HG03571 (cell line): ENCODE measurements at regions not wholly inside any gene's neighbourhood (a gene's known extent, or its start where the extent isn't known, plus 50 kb on each side); places are given as distances from the start of the nearest gene placed in this dataset.

Source experiments
- ATAC-seq: cut with Tn5 transposase; IDR thresholded peaks from one replicate; pipeline ENCODE4 v1.9.1; 2021; ENCODE audit not compliant: unreplicated experiment

- no peak for ATAC-seq
These were observed 50.8 kb upstream of the SLC39A10 start for GRCh38 chr2:195606179-195606578.

- no peak for ATAC-seq
These were observed 52.3 kb upstream of the SLC39A10 start for GRCh38 chr2:195604706-195605105.

GRCh38 chr2:195603998-195604397, 53.0 kb upstream of the SLC39A10 start:
- no peak for ATAC-seq

- ATAC-seq, result no peak
These were observed 53.6 kb upstream of the SLC39A10 start for GRCh38 chr2:195603408-195603807.

GRCh38 chr2:195602687-195603086, 54.3 kb upstream of the SLC39A10 start:
- no peak for ATAC-seq

GRCh38 chr2:195601361-195601760, 55.7 kb upstream of the SLC39A10 start:
- no peak for ATAC-seq

- no peak for ATAC-seq
These were observed 56.2 kb upstream of the SLC39A10 start for GRCh38 chr2:195600778-195601177.

GRCh38 chr2:195596840-195597239, 60.2 kb upstream of the SLC39A10 start:
- no peak for ATAC-seq

GRCh38 chr2:195595825-195596224, 61.2 kb upstream of the SLC39A10 start:
- no peak for ATAC-seq

- ATAC-seq, result no peak
These were observed 61.9 kb upstream of the SLC39A10 start for GRCh38 chr2:195594919-195595694.

GRCh38 chr2:195594248-195594647, 62.8 kb upstream of the SLC39A10 start:
- ATAC-seq, result no peak

- no peak for ATAC-seq
These were observed 64.9 kb upstream of the SLC39A10 start for GRCh38 chr2:195592105-195592504.

GRCh38 chr2:195590861-195591205, 66.2 kb upstream of the SLC39A10 start:
- ATAC-seq, result no peak

- no peak for ATAC-seq
These were observed 66.7 kb upstream of the SLC39A10 start for GRCh38 chr2:195590199-195590860.

- no peak for ATAC-seq
These were observed 69.1 kb upstream of the SLC39A10 start for GRCh38 chr2:195587966-195588365.

GRCh38 chr2:195586062-195586714, 70.8 kb upstream of the SLC39A10 start:
- no peak for ATAC-seq

- no peak for ATAC-seq
These were observed 74.8 kb upstream of the SLC39A10 start for GRCh38 chr2:195582188-195582587.

GRCh38 chr2:195579776-195580555, 77.1 kb upstream of the SLC39A10 start:
- ATAC-seq, result peak; percentile 60

GRCh38 chr2:195575879-195576401, 81.1 kb upstream of the SLC39A10 start:
- ATAC-seq, result peak; percentile 70

- no peak for ATAC-seq
These were observed 82.0 kb upstream of the SLC39A10 start for GRCh38 chr2:195575016-195575415.

- ATAC-seq, result no peak
These were observed 82.7 kb upstream of the SLC39A10 start for GRCh38 chr2:195574312-195574711.
